ENCODE measurements at regions not wholly inside any gene's neighbourhood (a gene's known extent, or its start where the extent isn't known, plus 50 kb on each side); places are given as distances from the start of the nearest gene placed in this dataset.

DNA sequence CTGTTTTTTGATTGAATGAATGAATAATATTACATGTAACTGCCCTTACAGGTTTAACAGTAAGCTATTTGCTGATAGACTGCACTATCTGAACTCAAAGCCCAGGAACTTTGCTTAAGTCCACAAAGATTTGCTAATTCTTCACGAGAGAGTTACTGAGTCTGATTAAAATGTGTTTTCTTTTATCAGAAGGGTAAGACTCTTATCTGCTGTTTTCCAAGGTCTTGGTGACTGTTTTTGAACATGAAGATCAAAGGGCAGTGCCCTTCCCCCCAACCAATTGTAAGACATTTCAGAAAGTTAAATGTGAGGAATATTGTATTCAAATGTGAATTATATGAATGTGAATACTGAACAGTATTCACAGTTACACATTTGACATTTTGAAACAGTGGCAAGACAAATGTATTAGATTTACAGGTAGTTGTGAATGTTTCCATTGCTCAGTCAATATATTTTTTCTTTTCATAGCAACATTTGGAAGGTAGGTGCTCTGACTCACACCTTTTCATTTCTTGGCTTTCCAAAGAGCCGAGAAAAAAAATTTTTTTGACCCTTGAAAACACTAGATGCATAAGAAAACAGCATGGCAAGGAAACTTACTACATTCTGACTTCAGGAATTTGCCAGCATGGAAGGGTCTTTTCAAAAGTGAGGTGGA, 62.7 kb downstream of the DKK1 start:
- H3K14ac ChIP-seq (replicated peaks; ENCODE audit: low read depth, low read length): no peak overlapping the region
- no peak overlapping the region for H2AK5ac ChIP-seq (ENCODE audit: low read depth, low read length)
- TF ChIP-seq SMC3 (IDR thresholded peaks at IDR 0.05; ENCODE audit: low read depth, low read length): no peak
- no peak for TF ChIP-seq FOS (IDR thresholded peaks at IDR 0.05; ENCODE audit: low read depth, low read length)
- no peak for TF ChIP-seq NFE2L2 (IDR thresholded peaks at IDR 0.05; ENCODE audit: low read depth, low read length)
- TF ChIP-seq MAZ (IDR thresholded peaks at IDR 0.05; ENCODE audit: borderline replicate concordance, low read depth, low read length): no peak
- no peak for TF ChIP-seq POLR2A (IDR thresholded peaks at IDR 0.05; ENCODE audit: low read depth, low read length)
- TF ChIP-seq, protein P1, sequence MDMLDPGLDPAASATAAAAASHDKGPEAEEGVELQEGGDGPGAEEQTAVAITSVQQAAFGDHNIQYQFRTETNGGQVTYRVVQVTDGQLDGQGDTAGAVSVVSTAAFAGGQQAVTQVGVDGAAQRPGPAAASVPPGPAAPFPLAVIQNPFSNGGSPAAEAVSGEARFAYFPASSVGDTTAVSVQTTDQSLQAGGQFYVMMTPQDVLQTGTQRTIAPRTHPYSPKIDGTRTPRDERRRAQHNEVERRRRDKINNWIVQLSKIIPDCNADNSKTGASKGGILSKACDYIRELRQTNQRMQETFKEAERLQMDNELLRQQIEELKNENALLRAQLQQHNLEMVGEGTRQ (IDR thresholded peaks at IDR 0.05; ENCODE audit: low read depth, low read length): no peak
- no peak for TF ChIP-seq RCOR1 (IDR thresholded peaks at IDR 0.05; ENCODE audit: insufficient replicate concordance, low read length)
- TF ChIP-seq RAD21 (IDR thresholded peaks at IDR 0.05; ENCODE audit: low read length): no peak
- no peak for TF ChIP-seq MAFK (IDR thresholded peaks at IDR 0.05; ENCODE audit: low read depth, low read length)
- TF ChIP-seq, protein P2, sequence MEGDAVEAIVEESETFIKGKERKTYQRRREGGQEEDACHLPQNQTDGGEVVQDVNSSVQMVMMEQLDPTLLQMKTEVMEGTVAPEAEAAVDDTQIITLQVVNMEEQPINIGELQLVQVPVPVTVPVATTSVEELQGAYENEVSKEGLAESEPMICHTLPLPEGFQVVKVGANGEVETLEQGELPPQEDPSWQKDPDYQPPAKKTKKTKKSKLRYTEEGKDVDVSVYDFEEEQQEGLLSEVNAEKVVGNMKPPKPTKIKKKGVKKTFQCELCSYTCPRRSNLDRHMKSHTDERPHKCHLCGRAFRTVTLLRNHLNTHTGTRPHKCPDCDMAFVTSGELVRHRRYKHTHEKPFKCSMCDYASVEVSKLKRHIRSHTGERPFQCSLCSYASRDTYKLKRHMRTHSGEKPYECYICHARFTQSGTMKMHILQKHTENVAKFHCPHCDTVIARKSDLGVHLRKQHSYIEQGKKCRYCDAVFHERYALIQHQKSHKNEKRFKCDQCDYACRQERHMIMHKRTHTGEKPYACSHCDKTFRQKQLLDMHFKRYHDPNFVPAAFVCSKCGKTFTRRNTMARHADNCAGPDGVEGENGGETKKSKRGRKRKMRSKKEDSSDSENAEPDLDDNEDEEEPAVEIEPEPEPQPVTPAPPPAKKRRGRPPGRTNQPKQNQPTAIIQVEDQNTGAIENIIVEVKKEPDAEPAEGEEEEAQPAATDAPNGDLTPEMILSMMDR (conservative IDR thresholded peaks at IDR 0.05; ENCODE audit: low read depth, low read length): no peak
- no peak for TF ChIP-seq CEBPB (IDR thresholded peaks at IDR 0.05; ENCODE audit: low read depth, low read length)
- TF ChIP-seq MXI1 (IDR thresholded peaks at IDR 0.05; ENCODE audit: borderline replicate concordance, low read depth, low read length): no peak
- TF ChIP-seq CHD1 (IDR thresholded peaks at IDR 0.05; ENCODE audit: low read depth, low read length): no peak
- TF ChIP-seq, protein P3, sequence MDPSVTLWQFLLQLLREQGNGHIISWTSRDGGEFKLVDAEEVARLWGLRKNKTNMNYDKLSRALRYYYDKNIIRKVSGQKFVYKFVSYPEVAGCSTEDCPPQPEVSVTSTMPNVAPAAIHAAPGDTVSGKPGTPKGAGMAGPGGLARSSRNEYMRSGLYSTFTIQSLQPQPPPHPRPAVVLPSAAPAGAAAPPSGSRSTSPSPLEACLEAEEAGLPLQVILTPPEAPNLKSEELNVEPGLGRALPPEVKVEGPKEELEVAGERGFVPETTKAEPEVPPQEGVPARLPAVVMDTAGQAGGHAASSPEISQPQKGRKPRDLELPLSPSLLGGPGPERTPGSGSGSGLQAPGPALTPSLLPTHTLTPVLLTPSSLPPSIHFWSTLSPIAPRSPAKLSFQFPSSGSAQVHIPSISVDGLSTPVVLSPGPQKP (IDR thresholded peaks at IDR 0.05; ENCODE audit: borderline replicate concordance, low read depth, low read length): no peak
- no peak for TF ChIP-seq RFX5 (IDR thresholded peaks at IDR 0.05; ENCODE audit: low read depth, low read length)
- TF ChIP-seq BHLHE40 (IDR thresholded peaks at IDR 0.05; ENCODE audit: low read depth, low read length): no peak
- no peak overlapping the region for H2AFZ ChIP-seq (replicated peaks; ENCODE audit: low read length, poor library complexity)
- no peaks in the 10 kb centered on the region for H3K79me1 ChIP-seq (ENCODE audit: low read depth in 1 of 2, low read length in 2 of 2)
- H3K36me3 ChIP-seq (ENCODE audit: control insufficient read depth, insufficient read depth, low read length): no peaks in the 10 kb centered on the region
- no peak overlapping the region for H2BK15ac ChIP-seq (ENCODE audit: low read depth, low read length)
- no peak overlapping the region for H4K91ac ChIP-seq (ENCODE audit: insufficient read depth, low read depth, low read length)
- no peak for DNase-seq
- H4K20me1 ChIP-seq (ENCODE audit: insufficient read depth, low read length): no peaks in the 10 kb centered on the region
- no peak overlapping the region for H2BK20ac ChIP-seq (ENCODE audit: low read depth, low read length)
- H3K4ac ChIP-seq (ENCODE audit: low read depth, low read length): no peak overlapping the region
- no peak for ATAC-seq (ENCODE audit: low read depth)
- ChIA-PET CTCF (no interaction called here), POLR2A (ENCODE audit: unreplicated experiment) (no interaction called here)
- H4K8ac ChIP-seq (ENCODE audit: low read depth in 2 of 2, low read length in 2 of 2): no peak overlapping the region
- no peak overlapping the region for H2AK9ac ChIP-seq (replicated peaks; ENCODE audit: low read depth, low read length, poor library complexity)
- peaks cover 3% of the 10 kb centered on the region; the same call in 1 of the 2 replicates for H3K9me3 ChIP-seq (ENCODE audit: control insufficient read depth, insufficient read depth, low read length)
- H3K18ac ChIP-seq (ENCODE audit: low read depth, low read length): no peak overlapping the region
- no CpG with 5 or more reads among the region's 2 CpGs for WGBS, 2 experiments (ENCODE audit: extremely low coverage in 2 of 2, insufficient read length in 1 of 2)
- H3K56ac ChIP-seq (ENCODE audit: extremely low read depth, insufficient read depth, low read length): no peak overlapping the region
- H3K4me3 ChIP-seq (ENCODE audit: insufficient read depth, low read depth, low read length): no peak overlapping the region
- no peaks in the 10 kb centered on the region for H3K27me3 ChIP-seq (ENCODE audit: control insufficient read depth, insufficient read depth, low read length)
- no peak overlapping the region for H2BK120ac ChIP-seq (ENCODE audit: low read depth, low read length)
- no peak overlapping the region for H2BK5ac ChIP-seq (ENCODE audit: low read depth, low read length, poor library complexity, severe bottlenecking)
- H4K5ac ChIP-seq (ENCODE audit: low read depth, low read length): no peak overlapping the region
- no TSS peak for BruUV-seq (replicated peaks)
- intact Hi-C loops (cut with micrococcal nuclease) (no loop called here), dilution Hi-C loops (cut with HindIII; ENCODE audit: low sequenced_read_pairs, unreplicated experiment) (no loop called here), in situ Hi-C loops (cut with MboI; ENCODE audit: low sequenced_read_pairs) (no loop called here)
- H3K23ac ChIP-seq (ENCODE audit: low read depth, low read length): no peak overlapping the region
- H3K4me2 ChIP-seq (ENCODE audit: low read depth, low read length): no peak overlapping the region
- H3K27ac ChIP-seq (ENCODE audit: insufficient read depth, low read length): no peak overlapping the region
- no peaks in the 10 kb centered on the region for H3K4me1 ChIP-seq (ENCODE audit: control insufficient read depth, insufficient read depth, low read length)
- no peaks in the 10 kb centered on the region for H3K9me1 ChIP-seq (ENCODE audit: insufficient read depth, low read length)
- no peak overlapping the region for H3K9ac ChIP-seq (ENCODE audit: low read depth, low read length)

Data from IMR-90 (cell line).